ENCODE measurements at regions not wholly inside any gene's neighbourhood (a gene's known extent, or its start where the extent isn't known, plus 50 kb on each side); places are given as distances from the start of the nearest gene placed in this dataset.

- DNase-seq, result no peak
Measured at GRCh38 chr5:173720953-173721600, 104.6 kb upstream of the BOD1 start.

DNA sequence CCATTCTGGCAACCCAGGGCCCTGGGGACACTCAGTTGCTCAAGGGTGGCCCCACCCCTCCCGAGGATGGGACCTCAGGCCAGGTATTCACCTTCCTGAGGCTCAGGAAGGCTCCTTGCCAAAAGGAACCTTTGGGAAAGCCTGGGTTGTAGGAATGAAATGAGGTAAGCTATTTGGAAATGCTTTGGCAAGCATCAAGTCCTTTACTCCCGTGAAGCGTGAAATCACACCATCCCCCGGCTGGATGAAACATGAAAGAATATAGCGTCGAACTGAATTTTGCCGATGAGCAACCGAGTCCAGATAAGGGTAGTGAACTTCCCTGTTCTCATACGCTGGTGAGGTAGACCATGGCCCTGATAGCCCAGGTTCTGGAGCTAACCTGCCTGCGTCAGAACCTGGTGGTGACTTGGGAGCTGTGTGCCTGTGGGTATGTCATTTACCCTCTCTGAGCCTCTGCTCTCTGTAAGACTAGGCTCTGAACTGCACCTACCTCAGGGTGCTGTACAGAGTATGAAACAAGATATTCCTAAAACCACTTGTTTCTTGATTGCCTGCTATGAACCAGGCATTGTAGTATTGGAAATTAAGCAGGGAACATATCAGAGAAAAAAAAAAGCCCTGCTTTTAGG lies 105.3 kb upstream of the BOD1 start:
- no peak for DNase-seq

DNA sequence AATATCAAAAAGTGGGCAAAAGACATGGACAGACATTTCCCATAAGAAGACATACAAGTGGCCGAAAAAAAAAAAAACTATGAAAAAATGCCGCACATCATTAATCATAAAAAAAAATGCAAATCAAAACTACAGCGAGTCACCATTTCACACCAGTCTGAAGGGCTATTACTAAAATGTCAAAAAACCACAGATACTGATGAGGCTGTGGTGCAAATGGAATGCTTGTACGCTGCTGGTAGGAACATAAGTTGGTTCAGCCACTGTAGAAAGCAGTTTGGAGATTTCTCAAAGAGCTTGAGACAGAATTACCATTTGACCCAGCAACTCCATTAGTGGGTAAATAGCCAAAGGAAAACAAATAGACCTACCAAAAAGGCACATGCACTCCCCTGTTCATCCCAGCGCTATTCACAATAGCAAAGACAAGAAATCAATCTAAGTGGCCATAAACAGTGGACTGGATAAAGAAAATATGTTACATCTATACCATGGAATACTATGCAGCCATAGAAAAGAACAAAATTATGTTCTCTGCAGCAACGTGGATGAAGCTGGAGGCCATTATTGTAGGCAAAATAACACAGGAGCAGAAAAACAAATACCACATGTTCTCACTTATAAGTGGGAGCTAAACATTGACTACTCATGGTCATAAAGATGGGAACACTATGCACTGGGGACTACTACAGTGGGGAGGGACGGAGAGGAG lies 110.6 kb upstream of the BOD1 start:
- DNase-seq, result no peak

DNA sequence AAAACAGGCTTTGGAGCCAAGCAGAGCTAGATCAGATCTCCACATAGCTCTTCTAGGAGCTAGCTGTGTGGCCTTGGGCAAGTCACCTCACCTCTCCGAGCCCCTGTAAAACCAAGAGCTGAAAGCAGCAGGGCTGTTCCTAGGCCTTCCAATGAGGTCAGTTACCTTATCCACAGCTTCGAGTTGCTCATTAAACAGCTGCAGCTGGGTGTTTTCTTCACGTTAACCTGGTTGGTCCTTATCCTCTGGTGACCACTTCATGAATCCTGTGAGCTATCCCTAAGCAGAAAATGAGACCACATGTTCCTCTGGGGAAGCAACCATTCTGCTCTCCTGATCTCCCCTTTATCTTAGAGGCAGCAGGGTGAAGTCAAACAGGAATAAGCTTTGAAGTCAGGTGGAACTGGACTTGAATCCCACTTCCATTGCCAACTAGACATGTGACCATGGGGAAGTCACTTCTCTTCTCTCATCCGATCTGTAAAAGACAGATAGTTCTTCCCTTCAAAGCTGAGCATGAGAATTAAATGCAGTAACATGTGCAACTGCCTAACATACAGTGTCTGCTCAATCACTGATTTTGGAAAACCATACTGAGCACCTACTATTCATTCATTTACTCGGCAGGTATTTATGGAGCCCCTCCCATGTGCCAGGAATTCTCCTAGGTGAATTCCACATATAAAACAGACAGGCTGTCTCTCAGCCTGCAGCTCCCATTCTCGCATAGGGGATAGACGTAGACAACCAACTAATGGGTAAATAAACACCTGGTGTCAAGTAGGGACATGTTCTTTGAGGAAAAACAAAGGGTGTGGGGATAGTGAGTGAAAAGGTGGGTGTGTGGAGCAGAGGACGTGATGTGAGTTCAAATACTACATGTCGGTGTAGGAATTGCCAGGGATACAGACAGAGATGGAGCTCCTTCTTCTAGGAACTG lies 111.7 kb upstream of the BOD1 start:
- no peak for DNase-seq

- DNase-seq, result no peak
Measured at GRCh38 chr5:173729079-173729765, 112.8 kb upstream of the BOD1 start.

- no peak for DNase-seq
Measured at GRCh38 chr5:173730632-173731298, 114.3 kb upstream of the BOD1 start.

GRCh38 chr5:173733021-173733420 lies 116.6 kb upstream of the BOD1 start:
- DNase-seq, result no peak

DNA sequence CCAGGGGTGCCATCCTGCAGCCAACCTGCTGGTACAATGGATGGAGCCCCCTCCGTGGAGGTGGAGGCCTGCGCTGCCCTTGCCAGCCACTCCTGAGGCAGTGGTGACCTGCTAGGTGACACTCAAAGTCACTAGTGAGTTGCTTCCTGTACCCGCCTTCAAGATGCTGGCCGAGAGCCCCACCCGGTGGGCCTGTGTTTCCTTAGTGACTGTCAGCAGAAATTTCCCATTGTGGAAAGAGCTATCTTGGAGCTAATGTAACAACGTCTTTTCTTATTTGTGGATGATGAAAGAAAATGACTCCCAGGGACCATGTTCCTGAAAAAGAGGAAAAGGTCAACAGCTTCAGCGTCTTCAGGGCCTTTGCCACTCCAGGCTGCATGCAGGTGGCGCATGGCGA lies 117.0 kb upstream of the BOD1 start:
- no peak for DNase-seq

- no peak for DNase-seq
Measured at GRCh38 chr5:173733831-173734501, 117.5 kb upstream of the BOD1 start.

- DNase-seq, result no peak
Measured at GRCh38 chr5:173734716-173735115, 118.3 kb upstream of the BOD1 start.

DNA sequence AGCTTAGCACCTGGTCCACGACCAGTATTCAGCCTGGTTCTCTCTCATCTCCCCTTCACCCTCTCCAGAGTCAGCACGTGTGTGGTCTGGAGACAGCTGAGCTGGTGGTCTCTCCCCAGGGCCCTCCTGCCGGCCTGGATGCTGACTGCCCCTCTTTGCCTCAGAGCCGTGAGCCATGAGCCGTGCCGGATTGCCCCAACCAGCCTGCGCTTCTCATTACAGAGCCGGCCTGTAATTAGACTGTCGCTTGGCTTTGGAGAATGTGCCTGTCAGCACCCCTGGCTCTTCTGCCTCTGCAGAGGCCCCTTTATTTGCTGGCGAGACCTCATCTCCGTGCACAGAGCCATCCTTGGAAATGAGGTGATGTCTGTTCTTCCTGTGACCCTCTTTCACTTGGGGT lies 118.7 kb upstream of the BOD1 start:
- no peak for DNase-seq

DNA sequence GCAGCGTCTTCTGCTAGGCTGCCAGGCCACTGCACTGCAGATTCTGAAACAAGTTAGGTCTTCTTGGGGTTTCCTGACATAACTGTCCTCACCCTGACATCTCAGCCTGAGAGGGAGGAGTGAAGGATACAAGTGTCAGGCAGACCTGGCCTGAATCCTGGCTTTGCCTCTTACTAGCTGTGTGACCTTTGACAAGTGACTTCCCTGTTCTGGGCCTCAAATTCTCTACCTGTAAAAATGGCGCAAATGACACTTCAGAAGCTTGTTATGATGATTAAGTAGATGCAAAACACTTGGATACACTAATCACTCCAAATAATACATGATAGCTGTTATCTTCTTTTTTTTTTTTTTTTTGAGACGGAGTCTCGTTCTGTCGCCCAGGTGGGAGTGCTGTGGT lies 119.2 kb upstream of the BOD1 start:
- no peak for DNase-seq

DNA sequence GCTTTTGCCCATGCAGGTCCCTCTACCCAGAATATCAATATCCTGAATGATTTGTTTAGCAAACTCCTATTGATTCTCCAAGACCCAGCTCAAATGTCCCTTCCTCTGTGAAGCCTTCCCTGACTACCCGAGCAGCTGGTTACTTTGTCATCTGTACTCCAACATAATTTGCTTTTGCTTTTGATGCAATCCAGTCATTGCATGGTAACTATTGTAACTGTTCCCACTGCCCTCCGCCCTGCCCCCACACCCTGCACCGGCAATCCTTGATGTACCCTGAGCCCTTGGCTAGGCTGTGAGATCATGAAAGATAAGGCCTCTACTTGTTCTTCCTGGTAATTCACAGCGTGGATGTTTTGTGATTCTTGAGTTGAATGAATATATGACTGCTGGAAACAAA lies 119.9 kb upstream of the BOD1 start:
- no peak for DNase-seq

- no peak for DNase-seq
Measured at GRCh38 chr5:173736923-173737412, 120.5 kb upstream of the BOD1 start.

DNA sequence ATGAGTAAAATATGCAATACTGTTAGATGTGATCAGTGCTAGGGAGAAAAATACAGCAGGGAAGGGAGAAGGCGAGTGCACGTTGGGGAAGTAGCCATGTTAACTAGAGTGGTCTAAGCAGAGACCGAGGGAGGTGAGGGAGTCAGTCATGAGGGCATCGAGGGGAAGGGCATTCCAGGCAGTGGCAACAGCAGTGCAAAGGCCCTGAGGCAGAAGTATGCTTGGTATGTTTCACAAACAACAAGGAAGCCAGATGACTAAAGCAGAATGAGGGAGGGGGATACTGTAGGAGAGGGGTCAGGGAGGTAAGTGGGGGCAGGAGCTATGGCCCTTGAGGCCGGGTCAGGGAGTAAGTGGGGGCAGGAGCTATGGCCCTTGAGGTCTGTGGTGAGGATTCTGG lies 123.3 kb upstream of the BOD1 start:
- DNase-seq, result no peak

DNA sequence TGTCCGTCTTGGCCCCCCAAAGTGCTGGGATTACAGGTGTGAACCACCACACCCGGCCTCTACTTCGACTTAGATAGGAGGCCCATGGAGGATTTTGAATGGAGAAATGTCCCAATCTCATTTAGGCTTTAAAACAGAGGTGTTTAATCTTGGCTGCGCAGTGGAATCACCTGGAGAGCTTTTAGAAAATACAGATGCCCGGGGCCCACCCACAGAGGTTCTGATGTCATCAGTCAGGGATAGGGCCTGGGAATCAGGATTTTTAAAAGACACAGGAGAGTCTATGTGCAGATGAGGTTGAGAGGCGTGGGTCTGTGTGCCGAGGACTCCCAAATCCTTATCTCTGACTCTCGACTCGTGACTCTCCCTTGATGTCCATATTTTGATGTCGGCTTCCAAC lies 124.0 kb upstream of the BOD1 start:
- DNase-seq, result no peak

GRCh38 chr5:173741087-173741486 lies 124.6 kb upstream of the BOD1 start:
- no peak for DNase-seq

DNA sequence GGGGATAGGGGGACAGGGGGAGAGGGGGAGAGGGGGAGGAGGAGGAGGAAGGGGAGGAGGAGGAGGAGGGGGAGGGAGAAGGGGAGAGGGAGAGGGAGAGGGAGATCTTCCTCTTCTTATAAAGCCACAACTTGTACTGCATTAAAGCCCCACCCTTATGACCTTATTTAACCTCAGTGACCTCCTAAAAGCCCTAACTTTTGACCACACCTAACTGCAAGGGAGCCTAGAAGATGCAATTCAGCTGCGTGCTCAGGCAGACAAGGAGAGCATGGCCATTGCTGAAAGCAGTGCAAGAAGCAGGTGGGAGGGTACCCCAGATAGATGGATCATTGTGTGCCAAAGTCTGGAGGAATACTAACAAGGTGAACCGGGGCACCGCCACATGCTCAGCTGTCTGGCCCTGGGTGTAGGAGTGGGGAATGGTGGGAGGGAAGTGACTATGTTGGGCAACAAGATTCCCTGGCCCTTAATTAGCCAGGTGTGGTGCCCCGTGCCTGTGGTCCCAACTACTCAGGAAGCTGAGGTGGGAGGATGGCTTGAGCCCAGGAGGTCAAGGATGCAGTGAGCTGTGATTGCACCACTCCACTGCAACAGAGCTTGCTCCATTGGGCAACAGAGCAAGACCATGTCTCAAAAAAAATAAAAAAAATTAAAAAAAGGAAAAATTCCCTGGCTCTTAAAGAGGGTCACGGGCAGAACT lies 125.4 kb upstream of the BOD1 start:
- DNase-seq, result no peak

- no peak for DNase-seq
Measured at GRCh38 chr5:173742432-173742816, 126.0 kb upstream of the BOD1 start.

DNA sequence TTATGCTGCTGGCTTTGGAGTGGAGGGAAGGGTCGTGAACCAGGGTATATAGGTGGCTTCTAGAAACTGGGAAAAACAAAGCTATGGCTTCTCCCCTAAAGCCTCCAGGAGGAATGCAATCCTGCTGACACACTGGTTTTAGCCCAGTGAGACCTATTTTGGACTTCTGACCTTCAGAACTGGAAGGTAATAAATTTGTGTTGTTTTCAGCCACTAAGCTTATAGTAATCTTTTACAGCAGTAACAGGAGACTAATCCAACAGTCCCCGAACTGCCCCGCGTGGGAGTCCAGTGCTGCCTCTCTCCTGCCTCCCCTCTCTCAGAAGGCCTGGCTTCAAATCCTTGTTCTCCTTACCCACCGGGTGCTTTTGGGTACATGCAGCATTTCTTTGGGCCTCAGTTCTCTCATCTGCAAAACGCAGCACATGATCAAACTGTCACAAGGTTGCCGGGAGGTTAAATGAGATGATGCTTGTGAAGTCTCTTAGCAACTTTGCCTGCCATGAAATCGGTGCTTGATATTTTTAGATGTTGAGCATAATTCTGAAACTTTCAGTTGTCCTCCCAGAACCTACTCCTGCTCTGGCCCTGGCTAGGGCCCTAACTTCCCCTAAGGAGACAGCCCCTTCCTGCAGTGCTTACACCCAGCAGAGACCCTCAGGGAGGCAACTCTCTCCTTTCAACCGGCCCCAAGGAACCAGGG lies 127.3 kb upstream of the BOD1 start:
- DNase-seq, result no peak

All from activated gamma-delta T cell treated with Interleukin-2 at 50 U/mL for 16 hours (primary cell).